ENCODE measurements at regions not wholly inside any gene's neighbourhood (a gene's known extent, or its start where the extent isn't known, plus 50 kb on each side); places are given as distances from the start of the nearest gene placed in this dataset.

GRCh38 chr11:15629690-15630321 lies 515.1 kb downstream of the INSC start:
- no peaks in the 10 kb centered on the region for H3K9me3 Mint-ChIP-seq (ENCODE audit: unreplicated experiment)
- H3K36me3 Mint-ChIP-seq (ENCODE audit: low read depth, unreplicated experiment), result no peaks in the 10 kb centered on the region
- no peaks in the 10 kb centered on the region for H3K4me1 Mint-ChIP-seq (ENCODE audit: unreplicated experiment)
- H3K27ac Mint-ChIP-seq (ENCODE audit: unreplicated experiment), result no peak overlapping the region
- DNase-seq (ENCODE audit: low spot score), result peak; percentile 56
- H3K27me3 Mint-ChIP-seq (ENCODE audit: unreplicated experiment), result no peaks in the 10 kb centered on the region
- H3K4me3 Mint-ChIP-seq (ENCODE audit: unreplicated experiment), result no peak overlapping the region
- TF ChIP-seq CTCF (IDR thresholded peaks at IDR 0.05; ENCODE audit: unreplicated experiment), result peak; percentile 41

- H3K27me3 Mint-ChIP-seq (ENCODE audit: unreplicated experiment), result no peaks in the 10 kb centered on the region
- no peak for DNase-seq (ENCODE audit: low spot score)
- H3K9me3 Mint-ChIP-seq (ENCODE audit: unreplicated experiment), result no peaks in the 10 kb centered on the region
- H3K4me1 Mint-ChIP-seq (ENCODE audit: unreplicated experiment), result no peaks in the 10 kb centered on the region
- no peak overlapping the region for H3K4me3 Mint-ChIP-seq (ENCODE audit: unreplicated experiment)
- H3K36me3 Mint-ChIP-seq (ENCODE audit: low read depth, unreplicated experiment), result no peaks in the 10 kb centered on the region
- H3K27ac Mint-ChIP-seq (ENCODE audit: unreplicated experiment), result no peak overlapping the region
- no peak for TF ChIP-seq CTCF (IDR thresholded peaks at IDR 0.05; ENCODE audit: unreplicated experiment)
Measured at GRCh38 chr11:15630896-15631295, 516.2 kb downstream of the INSC start.

- Mint-ChIP-seq H3K4me3 (ENCODE audit: unreplicated experiment) (no peak overlapping the region), H3K9me3 (ENCODE audit: unreplicated experiment) (no peaks in the 10 kb centered on the region), H3K36me3 (ENCODE audit: low read depth, unreplicated experiment) (no peaks in the 10 kb centered on the region), H3K4me1 (ENCODE audit: unreplicated experiment) (no peaks in the 10 kb centered on the region), H3K27me3 (ENCODE audit: unreplicated experiment) (no peaks in the 10 kb centered on the region), H3K27ac (ENCODE audit: unreplicated experiment) (no peak overlapping the region)
- TF ChIP-seq CTCF (IDR thresholded peaks at IDR 0.05; ENCODE audit: unreplicated experiment), result no peak
- DNase-seq (ENCODE audit: low spot score), result no peak
Measured at GRCh38 chr11:15635521-15635920, 520.8 kb downstream of the INSC start.

GRCh38 chr11:15636521-15637089 lies 521.9 kb downstream of the INSC start:
- H3K4me1 Mint-ChIP-seq (ENCODE audit: unreplicated experiment), result no peaks in the 10 kb centered on the region
- no peak overlapping the region for H3K4me3 Mint-ChIP-seq (ENCODE audit: unreplicated experiment)
- no peak overlapping the region for H3K27ac Mint-ChIP-seq (ENCODE audit: unreplicated experiment)
- no peaks in the 10 kb centered on the region for H3K27me3 Mint-ChIP-seq (ENCODE audit: unreplicated experiment)
- no peak for TF ChIP-seq CTCF (IDR thresholded peaks at IDR 0.05; ENCODE audit: unreplicated experiment)
- H3K36me3 Mint-ChIP-seq (ENCODE audit: low read depth, unreplicated experiment), result no peaks in the 10 kb centered on the region
- DNase-seq (ENCODE audit: low spot score), result no peak
- H3K9me3 Mint-ChIP-seq (ENCODE audit: unreplicated experiment), result no peaks in the 10 kb centered on the region

- no peak overlapping the region for H3K4me3 Mint-ChIP-seq (ENCODE audit: unreplicated experiment)
- no peaks in the 10 kb centered on the region for H3K36me3 Mint-ChIP-seq (ENCODE audit: low read depth, unreplicated experiment)
- no peaks in the 10 kb centered on the region for H3K9me3 Mint-ChIP-seq (ENCODE audit: unreplicated experiment)
- no peaks in the 10 kb centered on the region for H3K27me3 Mint-ChIP-seq (ENCODE audit: unreplicated experiment)
- DNase-seq (ENCODE audit: low spot score), result no peak
- no peak overlapping the region for H3K27ac Mint-ChIP-seq (ENCODE audit: unreplicated experiment)
- H3K4me1 Mint-ChIP-seq (ENCODE audit: unreplicated experiment), result no peaks in the 10 kb centered on the region
- TF ChIP-seq CTCF (IDR thresholded peaks at IDR 0.05; ENCODE audit: unreplicated experiment), result no peak
Measured at GRCh38 chr11:15638386-15638787, 523.7 kb downstream of the INSC start.
